Dendritic cell treated with granulocyte-macrophage colony-stimulating factor and Interleukin-4, amounts not matched to agents 40 ng/mL and 50 ng/mL, for 4 days (primary cell): ENCODE measurements at regions not wholly inside any gene's neighbourhood (a gene's known extent, or its start where the extent isn't known, plus 50 kb on each side); places are given as distances from the start of the nearest gene placed in this dataset.
"Not testable (repeated sequence)": the region's sequence is repeated elsewhere in the genome, so short reads cannot be mapped to it uniquely, and the experiment has no call there.

Source experiments
- H3K27ac Mint-ChIP-seq: one replicate; pipeline ENCODE4 v1.8.0; 2022; ENCODE audit warnings: mild to moderate bottlenecking, mixed read lengths
- H3K27me3 Mint-ChIP-seq: one replicate; pipeline ENCODE4 v1.8.0; 2022; ENCODE audit warnings: mild to moderate bottlenecking, mixed read lengths
- H3K36me3 Mint-ChIP-seq: one replicate; pipeline ENCODE4 v1.8.0; 2022; ENCODE audit warnings: low read depth, mixed read lengths
- H3K4me1 Mint-ChIP-seq: one replicate; pipeline ENCODE4 v1.8.0; 2022; ENCODE audit warnings: low read depth, mixed read lengths
- H3K4me3 Mint-ChIP-seq: one replicate; pipeline ENCODE4 v1.8.0; 2022; ENCODE audit warnings: mild to moderate bottlenecking, moderate library complexity, mixed read lengths
- H3K9me3 Mint-ChIP-seq: one replicate; pipeline ENCODE4 v1.8.0; 2022; ENCODE audit warnings: mixed read lengths
- intact Hi-C: fragments of 100-400 bp; cut with micrococcal nuclease; formaldehyde crosslinking; loops from one replicate; pipeline ENCODE4 v1.15.0; 2022

DNA sequence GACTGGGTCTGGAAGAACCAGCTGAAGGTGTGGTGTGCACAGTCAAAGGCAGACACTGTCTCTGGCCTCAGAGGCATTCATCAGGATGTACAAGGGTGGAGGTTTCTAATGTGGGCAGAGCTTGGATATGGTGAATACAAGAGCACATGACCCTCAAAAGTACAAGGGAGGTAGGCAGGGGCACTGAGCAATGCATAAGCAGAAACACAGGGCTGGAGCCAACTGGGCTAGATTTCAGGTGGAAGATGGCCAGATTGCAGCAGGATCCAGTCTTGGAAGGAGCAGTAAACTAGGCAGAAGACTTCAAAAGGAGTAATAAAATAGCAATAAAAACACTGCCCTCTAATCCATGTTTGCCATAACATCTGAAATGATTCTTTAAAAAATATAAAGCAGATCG is 417.1 kb downstream of the OLFM4 start:
- Mint-ChIP-seq H3K36me3 (no peaks in the 10 kb centered on the region), H3K27ac (no peak overlapping the region), H3K4me3 (no peak overlapping the region), H3K4me1 (no peaks in the 10 kb centered on the region), H3K9me3 (peaks cover 68% of the 10 kb centered on the region), H3K27me3 (no peaks in the 10 kb centered on the region)
- intact Hi-C loops, result no loop called here

DNA sequence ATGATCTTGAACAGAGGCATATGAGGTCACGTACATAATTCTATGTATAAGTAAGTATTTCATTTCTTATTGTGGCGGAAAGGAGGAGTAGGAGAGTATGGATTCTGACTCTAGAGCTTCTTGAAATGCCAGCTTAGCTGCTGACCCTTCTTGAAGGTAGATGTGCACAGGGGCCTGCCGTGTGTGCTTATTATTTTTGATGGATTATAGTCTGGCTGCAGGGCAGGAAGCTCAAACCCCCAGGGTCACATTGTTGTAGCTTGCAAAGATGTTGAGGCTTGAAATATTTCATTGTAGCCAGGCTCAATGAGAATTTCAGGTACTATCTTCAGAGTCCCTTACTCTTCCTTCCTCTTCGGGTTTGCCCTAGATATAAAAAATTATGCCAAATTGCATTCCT is 418.8 kb downstream of the OLFM4 start:
- Mint-ChIP-seq H3K9me3 (peaks cover 66% of the 10 kb centered on the region), H3K27me3 (no peaks in the 10 kb centered on the region), H3K4me1 (no peaks in the 10 kb centered on the region), H3K4me3 (no peak overlapping the region), H3K36me3 (no peaks in the 10 kb centered on the region), H3K27ac (no peak overlapping the region)
- intact Hi-C loops, result no loop called here

DNA sequence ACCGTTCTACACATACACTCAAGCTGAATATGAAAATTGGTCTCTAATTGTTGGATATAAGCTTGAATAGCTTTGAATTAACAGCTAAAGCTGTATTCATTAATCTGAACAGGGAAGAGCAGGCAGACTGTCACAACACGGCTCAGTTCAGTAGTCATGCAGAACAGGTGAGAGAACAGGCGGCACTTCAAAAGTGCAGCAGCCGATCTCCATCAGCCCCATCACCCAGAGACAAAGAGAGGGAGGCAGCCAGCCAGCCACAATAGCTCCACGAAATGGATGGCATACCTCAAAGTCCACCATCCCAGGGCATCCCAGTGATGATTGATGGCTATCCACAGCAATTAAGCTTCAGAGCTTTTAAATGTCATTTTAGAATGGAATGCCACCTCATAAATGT is 419.2 kb downstream of the OLFM4 start:
- H3K36me3 Mint-ChIP-seq, result no peaks in the 10 kb centered on the region
- no peaks in the 10 kb centered on the region for H3K27me3 Mint-ChIP-seq
- H3K9me3 Mint-ChIP-seq, result peaks cover 62% of the 10 kb centered on the region
- H3K27ac Mint-ChIP-seq, result no peak overlapping the region
- no peaks in the 10 kb centered on the region for H3K4me1 Mint-ChIP-seq
- intact Hi-C loops, result no loop called here
- H3K4me3 Mint-ChIP-seq, result no peak overlapping the region

DNA sequence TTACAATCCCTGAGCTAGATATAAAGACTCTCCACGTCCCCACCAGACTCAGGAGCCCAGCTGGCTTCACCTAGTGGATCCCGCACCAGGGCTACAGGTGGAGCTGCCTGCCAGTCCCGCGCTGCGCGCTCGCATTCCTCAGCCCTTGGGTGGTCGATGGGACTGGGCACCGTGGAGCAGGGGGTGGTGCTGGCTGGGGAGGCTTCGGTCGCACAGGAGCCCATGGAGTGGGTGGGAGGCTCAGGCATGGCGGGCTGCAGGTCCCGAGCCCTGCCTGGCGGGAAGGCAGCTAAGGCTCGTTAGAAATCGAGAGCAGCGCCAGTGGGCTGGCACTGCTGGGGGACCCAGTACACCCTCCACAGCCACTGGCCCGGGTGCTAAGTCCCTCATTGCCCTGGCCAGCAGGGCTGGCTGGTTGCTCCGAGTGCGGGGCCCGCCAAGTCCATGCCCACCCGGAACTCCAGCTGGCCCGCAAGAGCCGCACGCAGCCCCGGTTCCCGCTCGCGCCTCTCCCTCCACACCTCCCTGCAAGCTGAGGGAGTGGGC is 423.7 kb downstream of the OLFM4 start:
- peaks cover 53% of the 10 kb centered on the region for H3K9me3 Mint-ChIP-seq
- H3K4me3 Mint-ChIP-seq, H3K27me3 Mint-ChIP-seq, intact Hi-C loops, H3K36me3 Mint-ChIP-seq, H3K4me1 Mint-ChIP-seq, H3K27ac Mint-ChIP-seq: not testable (repeated sequence)

DNA sequence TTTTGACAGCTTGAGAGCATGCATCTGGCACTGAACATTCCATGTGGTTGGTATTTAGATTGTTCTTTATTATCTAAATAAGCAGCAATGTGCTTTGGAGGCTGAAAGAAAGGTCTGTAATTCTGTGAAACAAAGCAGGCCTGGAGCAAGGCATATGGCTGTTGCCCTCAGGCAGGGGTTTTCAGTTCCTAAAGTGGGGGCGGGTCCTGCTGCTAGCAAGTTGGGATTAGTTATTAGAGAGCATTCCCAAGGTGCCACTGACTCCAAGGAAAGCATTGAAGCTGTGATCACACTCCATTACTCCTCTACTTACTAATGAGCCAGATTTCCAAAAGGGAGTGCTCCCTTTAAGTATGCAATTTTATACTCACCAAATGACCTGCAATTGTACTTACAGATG is 432.2 kb downstream of the OLFM4 start:
- H3K4me1 Mint-ChIP-seq, result no peaks in the 10 kb centered on the region
- H3K27ac Mint-ChIP-seq, result no peak overlapping the region
- H3K27me3 Mint-ChIP-seq, result no peaks in the 10 kb centered on the region
- no peaks in the 10 kb centered on the region for H3K36me3 Mint-ChIP-seq
- H3K9me3 Mint-ChIP-seq, result peaks cover 21% of the 10 kb centered on the region
- no peak overlapping the region for H3K4me3 Mint-ChIP-seq
- intact Hi-C loops, result no loop called here

DNA sequence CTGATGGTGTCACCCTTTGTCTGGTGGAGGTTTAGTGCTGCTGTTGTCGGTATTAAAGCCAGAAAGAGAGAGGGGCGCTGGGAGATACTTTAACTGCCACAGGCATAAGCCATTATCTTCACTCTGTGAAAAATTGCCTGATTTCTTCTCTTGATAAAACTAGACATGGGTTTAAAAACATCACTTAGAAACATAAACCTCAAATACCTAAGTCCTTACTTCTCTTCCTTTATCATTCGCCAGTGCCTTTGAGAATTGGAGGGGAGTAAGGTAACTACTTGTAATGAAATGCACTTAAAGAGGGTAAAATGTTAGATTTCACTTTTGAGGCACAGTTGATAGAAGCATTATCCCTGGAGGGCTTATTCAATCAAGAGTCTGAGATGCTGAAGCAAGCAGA is 434.5 kb downstream of the OLFM4 start:
- Mint-ChIP-seq H3K9me3 (peaks cover 12% of the 10 kb centered on the region), H3K27ac (no peak overlapping the region), H3K4me1 (no peaks in the 10 kb centered on the region), H3K27me3 (no peaks in the 10 kb centered on the region), H3K4me3 (no peak overlapping the region), H3K36me3 (no peaks in the 10 kb centered on the region)
- intact Hi-C loops, result no loop called here

DNA sequence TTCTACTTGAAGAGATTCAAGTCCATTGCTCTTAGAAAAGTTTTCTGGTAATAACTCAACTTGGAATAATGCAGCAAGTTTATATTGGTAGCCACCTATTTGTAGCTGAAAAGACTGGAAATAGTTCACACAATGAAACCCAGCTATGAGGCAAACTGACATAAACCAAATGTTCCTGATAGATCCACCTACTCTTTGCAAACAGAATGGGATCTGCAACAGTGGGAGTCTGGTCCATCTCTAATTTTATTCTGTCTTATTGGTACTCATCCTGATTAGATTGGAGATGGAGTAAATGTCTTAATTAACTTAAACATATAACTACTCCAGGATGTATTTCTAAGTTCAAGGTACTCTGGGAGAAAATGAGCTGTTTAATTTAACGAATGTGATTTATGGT is 438.0 kb downstream of the OLFM4 start:
- intact Hi-C loops, result no loop called here

DNA sequence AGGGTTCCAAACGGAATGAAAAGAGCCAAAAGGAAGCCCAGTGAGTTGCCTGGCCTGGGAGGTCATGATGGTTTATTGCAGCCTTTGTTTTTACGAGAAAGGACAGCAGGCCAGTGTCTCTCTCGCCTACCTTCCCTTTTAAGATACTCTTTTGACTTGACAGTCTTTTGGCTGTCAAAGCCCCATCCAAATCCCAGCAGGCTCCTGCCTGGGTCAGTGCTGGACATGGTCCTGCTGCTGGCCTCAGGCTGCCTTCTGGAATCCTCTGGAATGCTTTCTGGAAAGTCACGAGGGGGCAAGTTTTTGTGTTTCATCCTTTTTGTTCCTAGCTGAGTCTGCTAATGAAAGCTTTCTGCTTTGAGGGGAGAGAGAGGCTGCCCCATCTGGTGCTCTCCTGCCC is 444.8 kb downstream of the OLFM4 start:
- Mint-ChIP-seq H3K9me3 (peaks cover 10% of the 10 kb centered on the region), H3K36me3 (no peaks in the 10 kb centered on the region), H3K4me1 (no peaks in the 10 kb centered on the region), H3K27me3 (no peaks in the 10 kb centered on the region), H3K4me3 (no peak overlapping the region), H3K27ac (no peak overlapping the region)
- intact Hi-C loops, result no loop called here

More for the DNA sequence above, 438.0 kb downstream of the OLFM4 start:
- H3K4me1 Mint-ChIP-seq, result no peaks in the 10 kb centered on the region
- peaks cover 22% of the 10 kb centered on the region for H3K9me3 Mint-ChIP-seq
- no peak overlapping the region for H3K4me3 Mint-ChIP-seq
- no peaks in the 10 kb centered on the region for H3K27me3 Mint-ChIP-seq
- no peak overlapping the region for H3K27ac Mint-ChIP-seq
- H3K36me3 Mint-ChIP-seq, result no peaks in the 10 kb centered on the region

DNA sequence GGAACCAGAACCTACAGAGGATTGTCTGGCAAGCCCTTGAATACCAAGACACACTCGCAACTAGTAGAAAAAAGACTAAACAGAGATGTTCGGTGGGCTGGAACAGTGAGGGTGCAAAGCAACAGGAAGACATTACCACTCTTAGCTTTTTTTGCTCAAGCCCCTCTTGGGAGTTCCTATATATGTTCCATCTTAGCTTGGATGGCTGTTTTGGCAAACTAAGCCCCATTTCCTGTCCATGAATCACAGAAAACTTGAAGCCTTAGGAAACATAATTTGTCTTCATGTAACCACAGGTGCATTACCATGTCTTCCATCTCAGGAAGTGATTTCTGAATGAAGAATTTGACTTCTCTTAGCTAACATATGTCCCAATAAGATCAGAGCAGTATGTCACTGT is 446.3 kb downstream of the OLFM4 start:
- no peak overlapping the region for H3K27ac Mint-ChIP-seq
- intact Hi-C loops, result no loop called here
- H3K27me3 Mint-ChIP-seq, result no peaks in the 10 kb centered on the region
- H3K9me3 Mint-ChIP-seq, result peaks cover 8% of the 10 kb centered on the region
- no peaks in the 10 kb centered on the region for H3K36me3 Mint-ChIP-seq
- H3K4me3 Mint-ChIP-seq, result no peak overlapping the region
- no peaks in the 10 kb centered on the region for H3K4me1 Mint-ChIP-seq

DNA sequence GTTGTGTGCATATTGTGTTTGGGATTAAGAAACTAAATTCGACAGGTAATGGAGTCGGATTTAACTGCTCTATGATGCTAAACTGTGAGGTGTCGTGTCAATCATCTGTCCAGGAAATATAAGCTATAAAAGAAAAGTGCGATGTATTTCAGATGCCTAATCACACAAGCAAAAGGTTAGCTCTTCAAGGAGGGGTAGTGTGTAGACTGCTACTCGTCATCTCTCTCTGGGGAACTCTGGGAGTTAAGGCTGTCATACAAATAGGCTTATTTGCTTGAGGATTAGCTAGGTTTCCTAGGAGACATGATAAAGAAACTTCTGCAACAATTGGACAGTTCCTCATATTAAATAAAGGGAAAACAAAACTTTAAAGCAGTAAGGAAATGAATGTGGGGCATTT is 462.1 kb downstream of the OLFM4 start:
- no peak overlapping the region for H3K4me3 Mint-ChIP-seq
- H3K4me1 Mint-ChIP-seq, result no peaks in the 10 kb centered on the region
- H3K27me3 Mint-ChIP-seq, result no peaks in the 10 kb centered on the region
- intact Hi-C loops, result no loop called here
- peaks cover 14% of the 10 kb centered on the region for H3K9me3 Mint-ChIP-seq
- no peak overlapping the region for H3K27ac Mint-ChIP-seq
- H3K36me3 Mint-ChIP-seq, result no peaks in the 10 kb centered on the region

DNA sequence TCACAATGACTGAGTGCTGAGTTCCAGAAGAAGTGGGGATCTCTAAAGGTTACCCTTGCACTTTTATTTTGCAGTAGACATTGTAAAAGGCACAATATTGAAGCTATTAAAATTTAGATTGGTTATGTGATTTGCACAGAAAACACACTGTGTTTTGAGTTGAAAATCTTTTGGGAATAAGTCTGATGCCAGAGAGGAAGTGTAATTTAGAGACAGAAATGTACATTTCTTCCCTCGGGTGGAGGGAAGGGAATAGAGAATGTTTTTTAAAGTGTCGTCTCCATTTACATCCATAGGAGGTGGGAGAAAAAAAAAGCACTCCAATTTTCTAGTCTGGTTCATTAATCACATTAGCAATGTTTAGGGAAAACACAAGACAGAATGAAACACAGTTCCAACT is 465.8 kb downstream of the OLFM4 start:
- Mint-ChIP-seq H3K4me1 (no peaks in the 10 kb centered on the region), H3K27me3 (no peaks in the 10 kb centered on the region), H3K36me3 (no peaks in the 10 kb centered on the region), H3K4me3 (no peak overlapping the region), H3K9me3 (no peaks in the 10 kb centered on the region), H3K27ac (no peak overlapping the region)
- intact Hi-C loops, result no loop called here

DNA sequence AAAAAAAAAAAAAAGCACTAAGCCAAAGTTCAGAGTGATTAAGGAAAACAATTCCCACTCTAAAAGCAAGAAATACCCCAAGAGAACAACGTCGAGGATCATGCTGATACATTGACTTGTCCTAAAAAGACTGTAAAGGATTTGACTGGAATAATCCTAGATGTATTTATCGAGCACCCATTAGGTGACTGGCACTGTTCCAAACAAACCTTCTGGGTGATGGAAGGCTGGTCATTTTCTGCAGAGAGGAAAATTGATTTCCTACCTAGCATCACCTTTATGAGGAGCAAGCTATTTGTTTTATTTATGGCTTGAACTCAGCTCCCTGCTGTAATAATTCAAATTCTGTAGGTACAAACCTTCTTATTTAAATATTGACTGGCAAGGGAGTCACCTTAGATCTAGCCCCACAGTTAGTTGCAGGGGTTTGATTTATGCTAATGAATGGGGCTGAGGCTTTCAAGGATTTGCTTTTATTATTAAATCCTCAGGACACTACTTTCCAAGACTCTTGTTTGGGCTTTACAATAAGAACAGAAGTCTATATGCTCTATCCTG is 471.0 kb downstream of the OLFM4 start:
- Mint-ChIP-seq H3K4me1 (no peaks in the 10 kb centered on the region), H3K4me3 (no peak overlapping the region), H3K27ac (no peak overlapping the region), H3K9me3 (no peaks in the 10 kb centered on the region), H3K36me3 (no peaks in the 10 kb centered on the region), H3K27me3 (no peaks in the 10 kb centered on the region)
- intact Hi-C loops, result no loop called here

DNA sequence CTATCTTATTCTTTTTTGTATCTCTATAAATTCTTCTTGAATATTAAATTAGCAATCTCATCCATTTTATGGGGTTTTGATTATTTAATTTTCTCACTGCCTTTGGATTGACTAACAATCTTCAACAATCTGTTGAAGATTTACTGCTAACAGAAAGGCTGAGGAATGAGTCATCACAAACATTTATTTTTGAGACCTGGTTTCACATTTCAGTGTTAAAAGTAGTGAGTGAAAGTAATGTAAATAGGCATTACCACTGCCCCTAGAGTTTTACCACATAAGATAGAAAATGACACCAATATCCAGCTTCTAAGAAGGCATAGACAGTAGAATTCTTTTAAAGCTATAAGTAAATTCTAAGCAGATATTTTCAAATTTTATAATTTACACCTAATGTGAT is 472.8 kb downstream of the OLFM4 start:
- no peak overlapping the region for H3K27ac Mint-ChIP-seq
- no peaks in the 10 kb centered on the region for H3K9me3 Mint-ChIP-seq
- no peaks in the 10 kb centered on the region for H3K4me1 Mint-ChIP-seq
- H3K27me3 Mint-ChIP-seq, result no peaks in the 10 kb centered on the region
- H3K36me3 Mint-ChIP-seq, result no peaks in the 10 kb centered on the region
- H3K4me3 Mint-ChIP-seq, result no peak overlapping the region
- intact Hi-C loops, result no loop called here

DNA sequence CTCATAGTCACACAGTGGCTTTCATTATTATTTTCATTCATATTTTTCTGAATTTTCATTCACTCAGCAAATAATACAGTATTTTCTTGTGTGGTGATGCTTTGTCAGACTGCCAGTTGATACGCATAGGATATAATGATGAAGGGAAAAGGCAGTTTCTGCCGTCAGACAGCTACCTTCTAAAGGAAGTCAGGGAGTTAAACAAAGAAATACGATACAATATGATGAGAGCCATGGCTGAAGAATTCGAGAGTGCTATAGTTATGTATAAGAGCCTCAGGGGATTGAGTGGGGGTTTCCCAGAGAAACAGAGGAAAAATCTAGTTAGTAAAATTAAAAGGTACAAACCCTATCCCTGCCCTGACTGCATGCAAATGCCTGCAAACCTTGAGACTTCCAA is 479.1 kb downstream of the OLFM4 start:
- Mint-ChIP-seq H3K9me3 (no peaks in the 10 kb centered on the region), H3K36me3 (no peaks in the 10 kb centered on the region), H3K27ac (no peak overlapping the region), H3K4me1 (no peaks in the 10 kb centered on the region), H3K4me3 (no peak overlapping the region), H3K27me3 (no peaks in the 10 kb centered on the region)
- intact Hi-C loops, result no loop called here

DNA sequence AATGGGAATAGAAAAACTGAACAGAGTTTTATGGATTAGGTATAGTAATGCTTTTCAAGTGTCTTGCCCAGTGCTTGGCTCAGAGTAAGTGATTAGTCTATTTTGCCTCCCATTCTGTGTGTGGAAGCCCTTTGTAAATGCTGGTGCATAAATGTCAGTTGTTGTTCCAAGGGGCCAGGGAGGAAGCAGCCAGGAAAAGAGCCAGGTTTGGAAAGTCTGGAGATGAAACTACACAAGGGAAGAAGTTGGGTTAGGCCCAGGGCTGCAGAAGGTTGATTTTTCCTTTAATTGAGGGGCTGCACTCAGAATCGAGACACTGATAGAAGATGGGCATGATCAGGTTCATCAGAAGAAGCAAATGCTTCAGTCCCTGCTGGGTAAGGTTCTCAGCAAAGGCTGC is 484.0 kb downstream of the OLFM4 start:
- intact Hi-C loops, result no loop called here
- no peaks in the 10 kb centered on the region for H3K27me3 Mint-ChIP-seq
- H3K4me3 Mint-ChIP-seq, result no peak overlapping the region
- H3K9me3 Mint-ChIP-seq, result no peaks in the 10 kb centered on the region
- no peaks in the 10 kb centered on the region for H3K36me3 Mint-ChIP-seq
- H3K27ac Mint-ChIP-seq, result no peak overlapping the region
- no peaks in the 10 kb centered on the region for H3K4me1 Mint-ChIP-seq
